PC-3 (cell line): ENCODE measurements at regions not wholly inside any gene's neighbourhood (a gene's known extent, or its start where the extent isn't known, plus 50 kb on each side); places are given as distances from the start of the nearest gene placed in this dataset.

Experiments used
- ATAC-seq: fragments of 200-7000 bp; cut with Tn5 transposase; 2 replicates; pipeline ENCODE4 v1.9.1; 2020; ENCODE audit warnings: mild to moderate bottlenecking, moderate library complexity
- BruUV-seq: library from RNA; stranded (reverse); fragments of 400-500 nt; replicated peaks from 2 replicates; lab custom pipeline; 2021; lab: Mats Ljungman, UMichigan
- CTCF ChIA-PET: fragments of 300-600 bp; sonication (Branson Sonifier 250); formaldehyde crosslinking; loops from one replicate; lab custom pipeline; 2022; ENCODE audit warnings: antibody characterized with exemption; lab: Charles Lee
- POLR2A ChIA-PET: fragments of 300-600 bp; sonication (Branson Sonifier 250); formaldehyde crosslinking; loops from one replicate; lab custom pipeline; 2022; ENCODE audit warnings: antibody characterized with exemption; ENCODE audit not compliant: unreplicated experiment; lab: Charles Lee
- DNase-seq: peaks from one replicate; pipeline ENCODE4 v3.0.0-alpha.2; 2015
- H2AFZ ChIP-seq: fragments of 300-600 bp; sonication (generic); 2 replicates; pipeline ENCODE4 v1.6.0; 2016; ENCODE audit warnings: antibody characterized with exemption, low read length
- H3F3A ChIP-seq: fragments of 300-600 bp; sonication (generic); one replicate; pipeline ENCODE4 v1.6.0; 2017; ENCODE audit warnings: antibody characterized with exemption, low read length, control low read depth, mild to moderate bottlenecking; ENCODE audit not compliant: unreplicated experiment
- H3K27ac ChIP-seq: fragments of 300-600 bp; sonication (generic); 2 replicates; pipeline ENCODE4 v1.5.1; 2016; ENCODE audit warnings: mild to moderate bottlenecking, low read length
- H3K27me3 ChIP-seq: fragments of 300-600 bp; sonication (generic); 2 replicates; pipeline ENCODE4 v1.6.1; 2016; ENCODE audit warnings: low read length, mixed read lengths
- H3K36me3 ChIP-seq: fragments of 300-600 bp; sonication (generic); 2 replicates; pipeline ENCODE4 v1.6.1; 2016; ENCODE audit warnings: low read depth, mixed run types, low read length, mixed read lengths
- H3K4me1 ChIP-seq: fragments of 300-600 bp; sonication (generic); 2 replicates; pipeline ENCODE4 v1.5.1; 2016; ENCODE audit warnings: low read length; ENCODE audit not compliant: insufficient read depth
- H3K4me2 ChIP-seq: fragments of 300-600 bp; sonication (generic); 2 replicates; pipeline ENCODE4 v1.6.0; 2016; ENCODE audit warnings: low read length
- H3K4me3 ChIP-seq: fragments of 300-600 bp; sonication (generic); 2 replicates; pipeline ENCODE4 v1.5.1; 2016; ENCODE audit warnings: mild to moderate bottlenecking, low read length, mixed read lengths
- H3K79me2 ChIP-seq: fragments of 300-600 bp; sonication (generic); 2 replicates; pipeline ENCODE4 v1.6.1; 2017; ENCODE audit warnings: low read length, mixed read lengths
- H3K9ac ChIP-seq: fragments of 300-600 bp; sonication (generic); 2 replicates; pipeline ENCODE4 v1.6.0; 2016; ENCODE audit warnings: mild to moderate bottlenecking, low read length
- H3K9me2 ChIP-seq: fragments of 300-600 bp; sonication (generic); replicated peaks from 2 replicates; pipeline ENCODE4 v1.6.1; 2016; ENCODE audit warnings: mixed run types, low read length, mixed read lengths
- H3K9me3 ChIP-seq: fragments of 300-600 bp; sonication (generic); 2 replicates; pipeline ENCODE4 v1.6.1; 2016; ENCODE audit warnings: low read length, mixed read lengths
- H4K20me1 ChIP-seq: fragments of 300-600 bp; sonication (generic); 2 replicates; pipeline ENCODE4 v1.6.1; 2016; ENCODE audit warnings: low read length, mixed read lengths
- EZH2 ChIP-seq: fragments of 300-600 bp; sonication (generic); IDR thresholded peaks from one replicate; pipeline ENCODE4 v1.6.1; 2017; ENCODE audit warnings: antibody characterized with exemption, mild to moderate bottlenecking, low read length; ENCODE audit not compliant: unreplicated experiment
- EZH2phosphoT487 ChIP-seq: fragments of 300-600 bp; sonication (generic); IDR thresholded peaks from 2 replicates; pipeline ENCODE4 v1.6.1; 2018; ENCODE audit warnings: mild to moderate bottlenecking, antibody characterized with exemption, low read length, borderline replicate concordance
- intact Hi-C: fragments of 100-400 bp; cut with micrococcal nuclease; formaldehyde crosslinking; loops from 2 replicates; pipeline ENCODE4 v1.9.0; 2023
- TF ChIP-seq, protein P1 (sequence below): fragments of 300-600 bp; sonication (generic); conservative IDR thresholded peaks from 2 replicates; pipeline ENCODE4 v1.5.1; 2017; ENCODE audit warnings: antibody characterized with exemption, low read depth, mild to moderate bottlenecking, low read length

DNA sequence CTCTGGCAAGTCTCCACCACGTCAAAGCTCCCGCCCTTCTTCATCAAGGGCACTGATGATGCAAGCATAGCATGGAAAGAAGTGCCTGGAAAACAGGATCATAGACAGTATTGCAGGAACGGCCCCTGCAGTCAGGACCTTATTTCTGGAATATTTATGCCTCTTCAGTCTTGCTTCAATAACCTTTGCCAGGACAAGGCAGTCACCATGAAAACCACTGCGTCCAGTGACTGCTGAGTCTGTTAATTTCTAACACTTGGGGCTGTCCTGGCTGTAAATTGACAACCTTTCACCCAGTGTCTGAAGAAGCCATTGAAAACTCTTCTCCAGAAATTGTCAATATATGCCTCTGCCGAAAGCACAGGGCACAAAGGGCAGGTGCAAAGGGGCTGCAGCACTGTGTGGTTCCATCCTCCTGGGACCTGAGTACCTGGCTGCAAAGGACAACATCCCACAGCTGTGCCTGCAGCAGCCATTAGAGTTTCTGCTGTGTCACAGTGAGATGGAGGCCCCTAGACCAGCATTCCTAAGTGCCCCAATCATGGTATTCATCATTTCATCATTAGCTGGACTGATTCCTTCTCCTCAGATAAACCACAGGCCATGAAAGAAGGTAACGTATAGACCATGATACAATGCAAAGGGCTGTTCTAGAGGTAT lies 819.6 kb downstream of the RNF144A start:
- intact Hi-C loops = no loop called here
- Histone ChIP-seq H3F3A (no peaks in the 10 kb centered on the region), H3K9me2 (no peaks in the 10 kb centered on the region), H3K4me3 (no peak overlapping the region), H3K27me3 (no peaks in the 10 kb centered on the region), H3K36me3 (no peaks in the 10 kb centered on the region), H3K4me2 (no peak overlapping the region), H3K9ac (no peak overlapping the region), H2AFZ (peak overlapping the region; percentile 51), H3K79me2 (no peaks in the 10 kb centered on the region), H3K4me1 (peaks cover 7% of the 10 kb centered on the region; the same call in 1 of the 2 replicates), H4K20me1 (no peaks in the 10 kb centered on the region), H3K27ac (no peak overlapping the region), H3K9me3 (no peaks in the 10 kb centered on the region)
- POLR2A ChIA-PET = no interaction called here
- ATAC-seq = no peak
- CTCF ChIA-PET = no interaction called here
- TF ChIP-seq EZH2phosphoT487 (no peak), EZH2 (no peak)
- TF ChIP-seq, protein P1, sequence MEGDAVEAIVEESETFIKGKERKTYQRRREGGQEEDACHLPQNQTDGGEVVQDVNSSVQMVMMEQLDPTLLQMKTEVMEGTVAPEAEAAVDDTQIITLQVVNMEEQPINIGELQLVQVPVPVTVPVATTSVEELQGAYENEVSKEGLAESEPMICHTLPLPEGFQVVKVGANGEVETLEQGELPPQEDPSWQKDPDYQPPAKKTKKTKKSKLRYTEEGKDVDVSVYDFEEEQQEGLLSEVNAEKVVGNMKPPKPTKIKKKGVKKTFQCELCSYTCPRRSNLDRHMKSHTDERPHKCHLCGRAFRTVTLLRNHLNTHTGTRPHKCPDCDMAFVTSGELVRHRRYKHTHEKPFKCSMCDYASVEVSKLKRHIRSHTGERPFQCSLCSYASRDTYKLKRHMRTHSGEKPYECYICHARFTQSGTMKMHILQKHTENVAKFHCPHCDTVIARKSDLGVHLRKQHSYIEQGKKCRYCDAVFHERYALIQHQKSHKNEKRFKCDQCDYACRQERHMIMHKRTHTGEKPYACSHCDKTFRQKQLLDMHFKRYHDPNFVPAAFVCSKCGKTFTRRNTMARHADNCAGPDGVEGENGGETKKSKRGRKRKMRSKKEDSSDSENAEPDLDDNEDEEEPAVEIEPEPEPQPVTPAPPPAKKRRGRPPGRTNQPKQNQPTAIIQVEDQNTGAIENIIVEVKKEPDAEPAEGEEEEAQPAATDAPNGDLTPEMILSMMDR = no peak
- BruUV-seq = no TSS peak
- DNase-seq = peak; percentile 30

DNA sequence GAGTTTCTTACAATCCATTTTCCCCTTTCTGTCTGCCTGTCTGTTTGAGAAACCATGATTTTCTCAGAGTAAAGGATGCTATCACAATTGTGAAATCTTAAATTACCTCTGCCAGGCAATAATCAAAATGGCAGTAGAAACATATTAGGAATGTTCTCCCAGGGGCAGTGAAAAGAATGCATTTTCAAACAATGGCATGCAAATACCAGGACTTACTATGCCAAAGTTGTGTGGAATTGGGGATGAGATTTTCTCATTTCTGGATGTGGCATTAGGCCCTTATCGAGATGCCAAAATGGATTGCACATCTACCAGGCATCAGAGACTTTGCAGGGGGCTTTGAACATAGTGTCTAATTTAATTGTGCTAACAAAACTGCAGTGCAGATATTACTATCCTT lies 821.4 kb downstream of the RNF144A start:
- H3K4me3 ChIP-seq = no peak overlapping the region
- H3K27ac ChIP-seq = no peak overlapping the region
- no peaks in the 10 kb centered on the region for H3K27me3 ChIP-seq
- DNase-seq (no peak), ATAC-seq (no peak)
- H3K9me3 ChIP-seq = no peaks in the 10 kb centered on the region
- no peaks in the 10 kb centered on the region for H3K9me2 ChIP-seq
- H3K79me2 ChIP-seq = no peaks in the 10 kb centered on the region
- H3K9ac ChIP-seq = no peak overlapping the region
- H3F3A ChIP-seq = no peaks in the 10 kb centered on the region
- POLR2A ChIA-PET = no interaction called here
- H2AFZ ChIP-seq = no peak overlapping the region
- intact Hi-C loops = no loop called here
- no peaks in the 10 kb centered on the region for H3K36me3 ChIP-seq
- CTCF ChIA-PET = no interaction called here
- TF ChIP-seq EZH2 = no peak
- TF ChIP-seq, protein P1 = no peak
- TF ChIP-seq EZH2phosphoT487 = no peak
- no peaks in the 10 kb centered on the region for H4K20me1 ChIP-seq
- peaks cover 7% of the 10 kb centered on the region; the same call in 1 of the 2 replicates for H3K4me1 ChIP-seq
- no TSS peak for BruUV-seq
- no peak overlapping the region for H3K4me2 ChIP-seq

DNA sequence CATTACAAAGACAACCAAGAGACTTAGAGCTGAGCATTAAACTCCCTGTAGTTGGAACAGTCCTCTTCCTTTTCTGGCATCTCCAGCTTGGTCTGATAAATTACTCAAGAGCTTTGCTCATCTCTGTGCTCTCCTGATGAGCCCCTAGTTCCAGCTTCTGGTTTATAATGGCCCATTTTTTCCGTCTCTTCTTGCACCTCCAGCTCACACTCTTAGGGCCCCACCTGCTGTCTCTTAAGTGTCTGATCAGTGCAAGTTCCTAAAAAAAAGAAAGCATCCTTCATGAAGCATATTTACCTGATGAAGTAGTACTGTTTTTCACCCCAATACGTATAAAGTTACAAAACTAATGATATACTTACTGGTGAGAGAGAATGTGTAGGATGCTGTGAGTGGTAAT lies 822.9 kb downstream of the RNF144A start:
- H3K4me1 ChIP-seq = peaks cover 19% of the 10 kb centered on the region

More for the DNA sequence above, 822.9 kb downstream of the RNF144A start:
- no peak for DNase-seq
- CTCF ChIA-PET = no interaction called here
- H3K36me3 ChIP-seq = no peaks in the 10 kb centered on the region
- intact Hi-C loops = no loop called here
- BruUV-seq = no TSS peak
- POLR2A ChIA-PET = no interaction called here
- ATAC-seq = no peak
- H3K4me2 ChIP-seq = no peak overlapping the region
- no peaks in the 10 kb centered on the region for H3K9me2 ChIP-seq
- no peak overlapping the region for H3K4me3 ChIP-seq
- no peaks in the 10 kb centered on the region for H3K79me2 ChIP-seq
- no peak overlapping the region for H2AFZ ChIP-seq
- TF ChIP-seq EZH2phosphoT487 = no peak
- TF ChIP-seq, protein P1 = no peak
- TF ChIP-seq EZH2 = no peak
- H3K27me3 ChIP-seq = no peaks in the 10 kb centered on the region
- no peak overlapping the region for H3K9ac ChIP-seq
- no peaks in the 10 kb centered on the region for H4K20me1 ChIP-seq
- H3F3A ChIP-seq = peaks cover 3% of the 10 kb centered on the region
- H3K9me3 ChIP-seq = no peaks in the 10 kb centered on the region
- H3K27ac ChIP-seq = no peak overlapping the region
